IPS-11a (cell line): ENCODE measurements at regions not wholly inside any gene's neighbourhood (a gene's known extent, or its start where the extent isn't known, plus 50 kb on each side); places are given as distances from the start of the nearest gene placed in this dataset.
A peak's percentile ranks its signal among the peaks of the same experiment; 100 is the strongest.
"Not testable (repeated sequence)": the region's sequence is repeated elsewhere in the genome, so short reads cannot be mapped to it uniquely, and the experiment has no call there.

Experiments used
- H3K4me3 ChIP-seq: one replicate; pipeline ENCODE4 v1.5.1; 2013; ENCODE audit warnings: low read depth, low read length, control low read depth

DNA sequence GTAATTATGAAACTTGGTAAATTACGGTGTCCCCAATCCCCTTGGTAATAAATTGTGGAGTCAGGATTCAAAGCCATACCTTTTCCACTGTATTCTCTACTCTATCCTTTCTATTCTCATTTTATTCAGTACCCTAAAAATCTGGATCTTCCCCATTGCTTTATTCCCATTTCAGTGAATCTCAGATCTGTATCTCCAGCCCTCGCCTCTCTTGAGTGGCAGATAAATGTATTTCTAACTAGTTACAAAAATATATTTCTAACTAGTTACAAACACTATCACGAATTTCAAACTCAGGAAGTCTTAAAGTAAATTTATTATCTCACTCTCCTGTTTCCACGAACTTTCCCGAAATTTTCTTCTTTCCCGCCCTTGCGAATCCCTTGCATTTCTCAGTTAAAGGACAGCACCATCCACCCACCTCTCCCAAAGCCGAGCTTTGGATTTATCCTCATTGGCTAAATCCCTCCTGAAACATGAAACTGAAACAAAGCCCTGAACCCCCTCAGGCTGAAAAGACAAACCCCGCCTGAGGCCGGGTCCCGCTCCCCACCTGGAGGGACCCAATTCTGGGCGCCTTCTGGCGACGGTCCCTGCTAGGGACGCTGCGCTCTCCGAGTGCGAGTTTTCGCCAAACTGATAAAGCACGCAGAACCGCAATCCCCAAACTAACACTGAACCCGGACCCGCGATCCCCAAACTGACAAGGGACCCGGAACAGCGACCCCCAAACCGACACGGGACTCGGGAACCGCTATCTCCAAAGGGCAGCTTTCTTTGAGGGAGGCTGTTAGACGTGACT is 164.3 kb upstream of the PABPC3 start:
- H3K4me3 ChIP-seq, result peak overlapping the region; percentile 51

DNA sequence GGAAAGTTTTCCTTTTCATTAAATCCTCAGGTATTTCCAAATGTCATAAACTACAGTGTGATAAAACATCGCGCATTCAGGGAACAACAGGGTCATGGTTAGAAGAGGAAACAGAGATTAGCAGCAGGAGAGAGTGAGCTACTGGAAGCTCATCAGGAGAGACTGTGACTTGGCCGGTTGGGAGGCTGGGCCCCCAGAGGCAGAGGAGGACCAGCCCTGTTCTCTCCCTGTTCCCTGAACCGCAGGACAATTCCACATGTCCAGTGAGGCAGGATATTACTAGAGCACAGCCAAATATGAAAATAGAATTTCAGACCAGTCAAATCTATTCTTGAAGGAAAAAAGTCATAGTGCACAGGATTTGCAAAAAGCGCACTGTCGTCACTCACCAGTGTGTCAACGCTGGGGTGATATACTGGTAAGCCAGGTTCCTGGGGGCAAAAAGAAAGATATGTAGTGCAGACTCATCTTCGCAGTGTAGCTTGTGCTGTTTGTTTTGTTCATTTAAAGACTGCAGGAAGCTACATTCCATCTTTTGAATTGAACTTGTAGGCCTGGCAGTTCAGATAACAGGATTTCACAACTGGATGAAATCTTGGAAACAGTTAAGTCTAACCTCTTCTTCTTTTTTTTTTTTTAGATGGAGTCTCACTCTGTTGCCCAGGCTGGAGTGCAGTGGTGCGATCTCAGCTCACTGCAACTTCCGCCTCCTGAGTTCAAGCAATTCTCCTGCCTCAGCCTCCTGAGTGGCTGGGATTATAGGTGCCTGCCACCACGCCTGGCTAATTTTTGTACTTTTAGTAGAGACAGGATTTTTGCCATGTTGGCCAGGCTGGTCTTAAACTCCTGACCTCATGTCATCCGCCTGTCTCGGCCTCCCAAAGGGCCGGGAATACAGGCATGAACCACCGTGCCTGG is 162.6 kb upstream of the PABPC3 start:
- not testable (repeated sequence) for H3K4me3 ChIP-seq

DNA sequence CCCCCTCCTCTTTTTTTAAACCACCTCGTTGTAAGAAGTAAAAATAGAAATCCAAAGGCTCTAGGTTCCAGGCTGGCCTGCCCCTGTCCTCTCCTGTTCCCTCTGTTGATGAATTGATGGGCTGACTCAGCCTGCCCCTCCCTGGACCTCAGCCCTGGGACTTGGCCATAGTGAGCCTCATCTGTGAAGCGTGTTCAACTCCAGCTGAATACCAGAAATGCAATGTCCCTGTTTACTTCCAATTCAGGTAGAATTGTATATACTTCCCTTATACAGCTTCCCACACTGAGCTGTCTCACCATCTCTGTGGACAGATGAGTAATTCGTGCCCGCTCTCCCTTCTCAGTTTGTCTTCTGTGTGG is 161.9 kb upstream of the PABPC3 start:
- not testable (repeated sequence) for H3K4me3 ChIP-seq

DNA sequence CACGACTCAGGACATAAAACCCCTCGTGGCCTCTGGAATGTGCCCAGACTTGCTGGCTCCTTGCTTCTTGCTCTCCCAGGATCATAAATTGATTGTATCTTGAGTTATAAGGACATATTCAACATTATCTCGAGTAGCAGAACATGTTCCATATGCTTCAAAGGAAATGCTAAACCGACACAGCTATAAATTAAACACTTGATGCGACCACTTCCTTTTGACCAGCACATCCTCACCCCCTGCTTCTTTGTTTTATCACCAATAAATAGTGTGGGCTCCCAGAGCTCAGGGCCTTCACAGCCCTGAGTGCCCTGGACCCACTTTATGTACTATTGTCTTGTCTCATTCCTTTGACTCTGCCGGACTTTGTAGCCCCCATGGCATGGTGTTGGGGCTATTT is 157.0 kb upstream of the PABPC3 start:
- no peak overlapping the region for H3K4me3 ChIP-seq

DNA sequence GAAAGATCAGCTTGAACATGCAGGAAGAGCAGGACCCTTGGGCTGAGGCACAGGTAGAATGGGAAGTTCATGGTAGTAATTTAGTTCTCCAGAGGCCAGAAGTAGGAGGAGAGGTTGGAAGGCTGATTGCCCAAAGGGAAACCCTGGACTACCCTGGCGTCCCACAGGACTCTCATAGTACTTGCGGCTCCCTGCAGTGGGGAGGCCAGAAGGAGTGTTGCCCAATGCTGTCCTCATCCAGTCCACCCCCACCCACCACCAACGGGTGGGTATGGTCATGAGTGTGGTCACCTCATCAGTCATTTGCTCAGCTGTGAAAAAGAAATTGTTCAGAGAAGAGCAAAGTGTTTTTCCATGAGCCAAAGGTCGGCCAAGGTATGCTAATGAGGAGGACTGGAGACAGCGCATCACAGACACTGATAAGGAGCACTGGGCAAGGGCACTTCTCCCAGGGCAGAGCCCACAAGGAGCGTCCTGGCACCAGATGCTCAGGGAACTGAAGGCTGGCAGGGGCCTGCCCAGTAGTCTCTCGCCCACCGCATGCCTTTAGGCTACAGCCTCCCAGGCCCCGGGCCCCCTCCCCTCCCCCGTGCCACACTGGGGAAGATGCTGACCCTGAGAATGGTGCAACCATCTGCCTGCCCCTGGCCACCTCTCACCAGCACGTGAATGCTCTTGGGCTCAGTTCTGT is 154.8 kb upstream of the PABPC3 start:
- not testable (repeated sequence) for H3K4me3 ChIP-seq

DNA sequence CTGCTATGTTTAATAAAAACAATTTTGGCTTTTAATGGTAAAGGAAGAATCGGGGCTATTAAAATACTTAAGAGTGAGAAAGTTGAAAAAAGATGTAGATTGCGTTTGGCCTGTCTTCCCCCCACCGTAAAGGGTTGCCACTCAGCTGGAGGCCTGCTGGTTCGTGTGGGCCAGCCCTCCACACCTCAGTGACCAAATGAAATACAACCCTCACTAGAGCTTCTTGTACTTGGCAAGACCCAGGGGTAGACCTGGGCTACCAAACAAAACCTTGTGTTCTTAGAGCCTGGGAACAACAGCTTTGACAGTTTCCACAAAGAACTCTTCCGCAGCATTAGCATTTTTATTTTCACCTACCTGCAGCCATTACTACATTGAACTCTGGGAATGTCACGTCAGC is 152.8 kb upstream of the PABPC3 start:
- H3K4me3 ChIP-seq, result no peak overlapping the region

DNA sequence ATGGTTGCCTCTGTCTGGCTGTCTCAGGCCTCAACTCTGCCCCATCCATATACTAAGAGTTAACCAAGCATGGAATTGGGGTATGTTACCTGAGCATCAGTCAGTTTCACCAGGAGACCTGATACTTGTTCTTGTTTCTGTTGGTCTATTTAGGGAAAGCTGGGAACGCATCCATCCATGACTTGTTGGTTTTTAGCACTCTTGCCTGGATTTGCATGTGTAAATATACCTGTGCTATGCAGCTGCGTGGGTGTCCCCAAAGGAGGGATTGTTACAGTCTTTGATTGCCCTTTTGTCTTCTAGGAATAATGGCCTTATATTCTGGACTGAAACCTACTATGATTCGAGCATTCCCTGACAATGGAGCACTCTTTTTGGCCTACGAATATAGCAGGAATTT is 151.9 kb upstream of the PABPC3 start:
- not testable (repeated sequence) for H3K4me3 ChIP-seq

DNA sequence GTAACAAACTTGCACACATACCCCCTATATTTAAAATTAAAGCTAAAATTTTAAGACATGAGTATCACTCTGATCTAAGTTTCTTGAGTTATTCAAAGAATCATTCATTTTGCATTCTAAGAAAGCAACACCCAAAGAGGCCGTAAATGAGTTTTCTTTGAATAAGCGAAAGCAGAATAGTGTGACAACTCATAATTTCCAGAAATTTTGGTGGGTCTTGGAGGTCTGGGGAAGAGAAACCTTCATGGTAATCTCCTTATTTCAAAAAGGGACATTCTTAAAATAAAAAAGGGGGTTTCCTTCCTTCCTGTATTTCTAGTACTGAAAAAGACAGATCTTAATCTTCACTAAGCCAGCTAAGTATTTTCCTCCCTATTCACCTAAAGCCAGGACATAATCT is 147.0 kb upstream of the PABPC3 start:
- H3K4me3 ChIP-seq, result not testable (repeated sequence)

DNA sequence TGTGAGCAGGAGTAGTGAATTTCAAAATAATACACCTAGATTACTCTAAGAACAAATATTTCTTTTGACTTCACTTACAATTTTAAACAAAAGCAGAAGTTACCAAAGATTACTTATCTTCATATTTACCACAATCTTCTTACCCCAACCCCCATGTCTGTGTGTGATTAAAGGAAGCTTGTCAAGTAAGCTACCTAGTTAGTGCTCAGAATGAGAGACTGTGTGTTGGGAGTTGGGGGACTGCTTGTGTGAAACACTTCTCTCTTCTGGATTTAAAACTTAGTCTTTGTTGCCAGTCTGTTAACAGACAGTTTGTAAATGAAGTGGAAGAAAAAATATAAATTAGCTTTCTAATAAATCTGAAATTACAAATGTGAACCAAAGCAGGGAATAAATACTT is 145.3 kb upstream of the PABPC3 start:
- not testable (repeated sequence) for H3K4me3 ChIP-seq

DNA sequence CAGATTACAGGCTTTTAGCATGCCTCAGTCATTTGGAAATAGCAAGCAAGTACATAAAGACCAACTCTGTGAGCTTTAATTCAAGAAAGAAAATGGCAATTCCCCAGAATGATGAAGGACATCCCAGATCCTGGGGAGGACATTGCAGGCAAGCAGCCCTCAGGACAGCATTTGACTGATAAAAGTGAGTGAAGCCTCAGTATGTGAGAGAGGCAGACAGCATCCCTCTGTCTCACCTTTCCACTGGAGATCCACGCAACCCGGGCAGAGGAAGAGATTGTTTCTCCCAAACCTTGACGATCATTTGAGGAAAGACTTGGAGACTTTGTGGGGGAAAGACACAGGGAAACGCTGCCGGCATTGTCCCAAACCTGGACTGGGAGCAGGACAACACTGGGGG is 128.0 kb upstream of the PABPC3 start:
- H3K4me3 ChIP-seq, result peak overlapping the region; percentile 51

DNA sequence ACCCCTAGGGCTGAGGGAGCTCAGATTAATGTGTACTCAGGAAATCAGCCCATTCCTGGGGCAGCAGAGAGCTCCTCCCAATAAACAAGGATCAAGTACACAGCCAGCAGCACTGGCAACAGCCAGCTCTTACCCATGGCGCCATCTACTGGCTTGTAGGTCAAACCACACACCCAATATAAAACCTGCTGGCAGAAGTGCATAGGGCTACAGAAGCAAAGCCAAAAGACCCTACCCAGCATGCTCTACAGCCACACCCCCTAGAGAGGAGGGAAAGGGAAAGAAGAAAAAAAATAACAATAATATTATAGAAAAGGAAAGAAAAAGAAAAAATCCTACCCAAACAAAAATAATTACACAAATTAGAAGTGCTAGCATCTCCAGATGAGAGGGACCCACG is 127.5 kb upstream of the PABPC3 start:
- H3K4me3 ChIP-seq, result peak overlapping the region; percentile 51

DNA sequence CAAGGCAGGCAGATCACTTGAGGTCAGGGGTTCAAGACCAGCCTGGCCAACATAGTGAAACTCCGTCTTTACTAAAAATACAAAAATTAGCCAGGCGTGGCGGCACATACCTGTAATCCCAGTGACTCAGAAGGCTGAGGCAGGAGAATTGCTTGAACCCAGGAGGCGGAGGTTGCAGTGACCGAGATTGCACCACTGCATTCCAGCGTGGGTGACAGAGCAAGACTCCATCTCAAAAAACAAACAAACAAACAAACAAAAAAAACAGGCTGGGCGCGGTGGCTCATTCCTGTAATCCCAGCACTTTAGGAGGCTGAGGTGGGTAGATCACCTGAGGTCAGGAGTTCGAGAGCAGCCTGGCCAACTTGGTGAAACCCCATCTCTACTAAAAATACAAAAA is 122.8 kb upstream of the PABPC3 start:
- H3K4me3 ChIP-seq, result not testable (repeated sequence)

DNA sequence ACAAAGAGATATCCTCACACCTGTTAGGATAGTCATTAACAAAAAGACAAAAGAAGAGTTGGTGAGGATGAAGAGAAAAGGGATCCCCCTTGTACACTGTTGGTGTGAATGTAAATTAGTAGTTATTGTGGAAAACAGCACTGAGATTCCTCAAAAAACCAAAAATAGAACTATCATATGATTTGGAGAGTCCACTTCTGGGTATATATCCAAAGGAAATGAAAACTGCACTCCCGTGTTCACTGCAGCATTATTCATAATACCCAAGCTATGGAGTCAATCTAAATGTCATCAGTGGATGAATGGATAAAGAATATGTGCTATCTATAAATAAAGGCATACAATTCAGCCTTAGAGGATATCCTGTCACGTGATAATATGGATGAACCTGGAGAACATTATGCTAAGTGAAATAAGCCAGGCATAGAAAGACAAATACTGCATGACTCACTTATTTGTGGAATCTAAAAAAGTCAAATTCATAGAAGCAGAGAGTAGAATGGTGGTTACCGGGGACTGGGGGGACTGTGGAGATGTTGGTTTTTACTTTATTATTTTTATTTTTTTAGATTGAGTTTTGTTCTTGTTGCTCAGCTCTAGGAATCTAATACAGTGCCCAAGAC is 114.6 kb upstream of the PABPC3 start:
- not testable (repeated sequence) for H3K4me3 ChIP-seq

DNA sequence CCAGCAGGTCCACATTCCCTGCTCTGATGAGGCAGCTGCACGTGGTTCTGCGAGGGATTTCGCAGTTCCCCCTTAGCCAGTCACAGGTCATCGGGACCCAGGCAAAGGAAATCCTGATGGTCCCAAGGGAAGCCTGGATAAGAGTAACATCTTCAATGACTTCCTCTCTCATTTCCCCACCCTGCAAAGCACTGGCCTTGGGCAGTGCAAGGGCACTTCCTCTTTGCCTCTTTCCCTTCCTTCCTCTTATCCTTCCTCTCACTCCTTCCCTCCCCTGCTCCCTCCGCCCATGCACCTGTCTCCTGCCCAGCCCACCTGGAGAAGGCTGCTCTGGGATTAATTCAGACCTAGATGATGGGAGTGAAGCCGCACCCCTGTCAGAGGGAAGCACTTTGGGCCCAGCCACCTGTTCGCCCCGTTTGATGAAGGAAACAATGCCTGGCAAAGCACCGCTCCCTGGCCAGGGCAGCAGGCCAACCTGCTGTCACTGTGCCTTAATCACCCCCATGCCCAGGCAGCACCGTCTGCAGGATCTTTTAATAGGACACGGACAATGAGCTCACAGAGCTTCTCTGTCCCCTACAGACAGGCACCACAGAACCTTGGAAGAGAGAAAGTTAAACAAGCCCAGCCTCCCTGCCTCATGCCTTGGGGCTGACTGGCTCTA is 113.5 kb upstream of the PABPC3 start:
- H3K4me3 ChIP-seq, result no peak overlapping the region

DNA sequence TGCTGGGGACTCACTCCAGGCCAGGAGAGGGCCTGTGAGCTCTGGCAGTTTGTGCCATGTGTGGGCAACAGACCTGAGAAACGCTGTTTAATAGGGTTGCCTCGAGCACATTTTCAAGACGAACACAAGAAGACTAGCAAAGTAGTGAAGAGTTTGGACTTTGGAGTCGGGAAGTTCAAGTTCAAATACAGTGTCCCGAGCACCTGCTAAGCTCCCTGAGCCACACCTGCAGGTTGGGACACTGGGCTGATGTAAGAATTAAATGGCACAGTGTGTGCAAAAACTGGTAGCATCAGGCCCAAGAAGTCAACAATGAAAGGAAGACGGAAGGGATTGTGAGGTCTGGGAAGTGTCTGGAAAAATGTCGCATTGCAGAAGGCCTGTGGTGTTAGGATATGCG is 112.8 kb upstream of the PABPC3 start:
- no peak overlapping the region for H3K4me3 ChIP-seq

DNA sequence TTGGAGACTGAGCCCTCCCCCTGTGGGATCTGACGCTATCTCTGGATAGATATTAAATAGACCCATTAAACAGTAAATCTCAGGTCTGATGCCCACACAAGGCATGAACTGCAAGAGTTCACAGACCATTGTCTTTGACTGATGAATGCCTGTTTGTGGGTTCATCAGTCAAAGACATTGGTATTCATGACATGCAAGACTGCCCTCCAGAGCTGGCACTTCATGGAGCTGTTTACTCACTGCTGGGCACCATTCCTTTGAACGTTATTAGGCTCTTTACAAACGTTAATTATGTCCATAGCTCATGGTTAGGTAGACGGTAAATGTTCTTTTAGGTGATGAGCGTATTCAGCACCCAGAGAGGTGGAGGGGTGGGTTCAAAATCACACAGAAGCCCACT is 111.8 kb upstream of the PABPC3 start:
- no peak overlapping the region for H3K4me3 ChIP-seq

DNA sequence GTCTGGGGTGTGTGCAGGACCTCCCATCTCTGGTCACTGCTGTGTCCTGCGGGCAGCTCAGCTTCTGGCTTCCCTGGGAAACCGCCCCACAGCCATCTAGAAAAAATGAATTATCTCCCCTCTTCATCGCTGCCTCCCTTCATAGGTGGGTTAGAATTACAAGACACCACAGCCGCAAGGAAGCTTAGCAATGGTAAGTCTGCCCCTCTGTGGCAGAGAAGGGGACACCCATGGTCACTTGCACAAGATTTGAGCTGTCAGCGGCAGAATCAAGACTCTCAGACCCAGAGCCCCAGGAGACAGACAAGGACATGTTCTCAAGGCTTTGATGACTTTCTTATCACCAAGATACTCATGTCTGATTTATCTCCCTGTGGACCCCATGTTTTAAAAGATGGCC is 110.8 kb upstream of the PABPC3 start:
- no peak overlapping the region for H3K4me3 ChIP-seq

DNA sequence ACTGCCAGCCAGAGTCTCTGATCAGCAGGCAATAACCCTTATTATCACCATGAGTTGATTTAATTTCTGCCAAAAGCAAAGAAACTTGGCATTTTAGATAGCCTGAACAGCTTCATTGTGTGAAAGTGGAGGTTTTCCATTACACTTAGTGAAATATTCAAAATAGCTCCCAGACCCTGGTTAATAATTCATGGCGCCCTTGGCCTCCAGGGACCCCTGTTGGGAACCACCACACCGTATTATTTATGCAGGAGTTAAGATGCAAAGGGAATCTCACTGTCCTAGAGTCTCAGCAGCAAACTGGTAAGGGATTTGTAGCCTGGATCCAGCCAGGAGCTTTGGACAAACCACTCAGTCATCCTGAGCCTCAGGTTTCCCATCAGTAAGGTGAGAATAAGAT is 110.0 kb upstream of the PABPC3 start:
- no peak overlapping the region for H3K4me3 ChIP-seq

DNA sequence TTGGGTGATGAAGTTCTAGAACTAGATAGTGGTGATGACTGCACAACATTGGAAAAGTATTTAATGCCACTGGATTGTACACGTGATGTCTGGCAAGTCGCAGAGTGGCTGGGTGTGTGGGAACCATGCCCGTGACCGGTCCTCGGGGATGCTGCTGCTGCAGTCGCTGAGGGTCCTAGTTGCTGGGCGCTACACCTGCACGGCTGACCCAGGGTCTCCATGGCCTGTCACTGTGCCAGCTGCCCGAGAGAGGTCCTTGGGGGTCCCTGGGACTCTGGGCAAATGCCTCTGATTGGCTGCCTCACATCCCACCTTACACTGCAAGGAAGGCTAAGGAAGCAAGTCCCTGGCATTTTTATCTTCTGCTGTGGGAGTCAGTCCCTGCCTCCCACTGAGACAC is 109.1 kb upstream of the PABPC3 start:
- H3K4me3 ChIP-seq, result no peak overlapping the region

DNA sequence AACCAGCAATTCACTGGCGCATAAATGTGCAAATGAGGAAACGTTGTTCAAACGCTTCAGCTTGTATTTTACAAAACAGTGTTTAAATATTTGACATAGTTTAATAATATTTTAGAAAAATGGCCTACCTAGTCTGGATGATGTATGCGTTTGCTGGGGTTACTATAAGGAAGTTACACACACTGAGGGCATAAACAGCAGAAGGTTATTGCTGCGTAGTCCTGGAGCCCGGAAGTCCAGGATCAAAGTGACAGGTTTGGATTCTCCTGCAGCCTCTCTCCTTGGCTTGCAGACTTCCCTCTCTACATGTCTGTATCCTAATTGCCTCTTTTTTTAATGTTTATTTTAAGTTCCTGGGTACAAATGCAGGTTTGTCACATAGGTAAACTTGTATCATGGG is 106.0 kb upstream of the PABPC3 start:
- not testable (repeated sequence) for H3K4me3 ChIP-seq

DNA sequence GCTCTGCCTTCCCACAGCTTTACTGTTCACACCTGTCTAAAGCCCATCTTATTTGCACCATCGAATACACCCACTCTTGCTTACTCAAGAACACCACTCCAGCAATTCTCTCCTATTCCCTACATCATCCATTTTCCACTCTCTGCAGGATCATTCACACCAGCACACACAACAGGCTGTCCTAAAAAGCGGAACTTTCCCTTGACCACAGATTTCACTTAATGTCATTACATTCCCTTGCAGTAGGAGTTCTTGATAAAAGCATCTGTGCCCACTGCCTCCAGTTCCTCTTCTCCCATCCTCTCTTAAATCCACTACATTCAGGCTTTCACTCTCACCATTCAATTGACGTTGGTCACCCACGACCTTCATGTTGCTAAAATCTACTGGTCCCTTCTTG is 103.0 kb upstream of the PABPC3 start:
- not testable (repeated sequence) for H3K4me3 ChIP-seq
